Astrocyte (in vitro differentiated cells and primary cell): ENCODE measurements at regions not wholly inside any gene's neighbourhood (a gene's known extent, or its start where the extent isn't known, plus 50 kb on each side); places are given as distances from the start of the nearest gene placed in this dataset.

ENCODE experiments used
- DNase-seq: peaks from one replicate; pipeline ENCODE4 v3.0.0-alpha.2; 2010; ENCODE audit warnings: low read depth
- FAIRE-seq: peaks from 2 replicates; lab custom pipeline; 2011; peaks lifted over from hg19 to GRCh38; lab: Jason Lieb, UNC
- H2AFZ ChIP-seq: 2 replicates; pipeline ENCODE4 v1.6.0; 2012; ENCODE audit warnings: low read depth, low read length, inconsistent platforms
- H3K27ac ChIP-seq: 2 replicates; pipeline ENCODE4 v1.5.1; 2011; ENCODE audit warnings: low read depth, low read length, inconsistent platforms
- H3K27me3 ChIP-seq: 2 replicates; pipeline ENCODE4 v1.6.0; 2011; ENCODE audit warnings: low read length, inconsistent platforms; ENCODE audit not compliant: insufficient read depth
- H3K36me3 ChIP-seq: 2 replicates; pipeline ENCODE4 v1.5.1; 2011; ENCODE audit warnings: low read length, inconsistent platforms; ENCODE audit not compliant: insufficient read depth
- H3K4me1 ChIP-seq: 2 replicates; pipeline ENCODE4 v1.5.1; 2011; ENCODE audit warnings: low read length, inconsistent platforms; ENCODE audit not compliant: insufficient read depth
- H3K4me2 ChIP-seq: 2 replicates; pipeline ENCODE4 v1.6.0; 2012; ENCODE audit warnings: low read length, inconsistent platforms
- H3K4me3 ChIP-seq: 2 replicates; pipeline ENCODE4 v1.5.1; 2011; ENCODE audit warnings: low read depth, mild to moderate bottlenecking, low read length, inconsistent platforms; ENCODE audit not compliant: insufficient read depth
- H3K79me2 ChIP-seq: 2 replicates; pipeline ENCODE4 v1.6.0; 2012; ENCODE audit warnings: mild to moderate bottlenecking, low read length, inconsistent platforms; ENCODE audit not compliant: insufficient read depth
- H3K9ac ChIP-seq: 2 replicates; pipeline ENCODE4 v1.6.0; 2012; ENCODE audit warnings: mild to moderate bottlenecking, low read length, inconsistent platforms
- H3K9me3 ChIP-seq: 2 replicates; pipeline ENCODE4 v1.5.1; 2012; ENCODE audit warnings: low read depth, mild to moderate bottlenecking, low read length, inconsistent platforms; ENCODE audit not compliant: insufficient read depth
- H4K20me1 ChIP-seq: 2 replicates; pipeline ENCODE4 v1.6.0; 2012; ENCODE audit warnings: low read length, inconsistent platforms; ENCODE audit not compliant: insufficient read depth
- H3K27ac Mint-ChIP-seq: one replicate; pipeline ENCODE4 v1.8.0; 2021; ENCODE audit warnings: mild to moderate bottlenecking, mixed read lengths; ENCODE audit not compliant: unreplicated experiment
- H3K27me3 Mint-ChIP-seq: one replicate; pipeline ENCODE4 v1.8.0; 2021; ENCODE audit warnings: low read depth, mixed read lengths; ENCODE audit not compliant: unreplicated experiment
- H3K36me3 Mint-ChIP-seq: one replicate; pipeline ENCODE4 v1.8.0; 2021; ENCODE audit warnings: low read depth, mixed read lengths; ENCODE audit not compliant: unreplicated experiment
- H3K4me1 Mint-ChIP-seq: one replicate; pipeline ENCODE4 v1.8.0; 2021; ENCODE audit warnings: low read depth, mixed read lengths; ENCODE audit not compliant: unreplicated experiment
- H3K4me3 Mint-ChIP-seq: one replicate; pipeline ENCODE4 v1.8.0; 2021; ENCODE audit warnings: mild to moderate bottlenecking, moderate library complexity, mixed read lengths; ENCODE audit not compliant: unreplicated experiment
- H3K9me3 Mint-ChIP-seq: one replicate; pipeline ENCODE4 v1.8.0; 2021; ENCODE audit warnings: mild to moderate bottlenecking, mixed read lengths; ENCODE audit not compliant: unreplicated experiment
- CTCF ChIP-seq: IDR thresholded peaks from 2 replicates; pipeline ENCODE4 v1.5.1; 2011; ENCODE audit warnings: low read depth, mild to moderate bottlenecking, inconsistent platforms, low read length, moderate library complexity; ENCODE audit not compliant: insufficient read depth
- EZH2 ChIP-seq: IDR thresholded peaks from 2 replicates; pipeline ENCODE4 v1.6.1; 2012; ENCODE audit warnings: mild to moderate bottlenecking, low read length, inconsistent platforms; ENCODE audit not compliant: insufficient read depth

GRCh38 chr17:22272363-22273146 is 580.2 kb downstream of the KCNJ18 start:
- no peak overlapping the region for H3K4me3 Mint-ChIP-seq

DNA sequence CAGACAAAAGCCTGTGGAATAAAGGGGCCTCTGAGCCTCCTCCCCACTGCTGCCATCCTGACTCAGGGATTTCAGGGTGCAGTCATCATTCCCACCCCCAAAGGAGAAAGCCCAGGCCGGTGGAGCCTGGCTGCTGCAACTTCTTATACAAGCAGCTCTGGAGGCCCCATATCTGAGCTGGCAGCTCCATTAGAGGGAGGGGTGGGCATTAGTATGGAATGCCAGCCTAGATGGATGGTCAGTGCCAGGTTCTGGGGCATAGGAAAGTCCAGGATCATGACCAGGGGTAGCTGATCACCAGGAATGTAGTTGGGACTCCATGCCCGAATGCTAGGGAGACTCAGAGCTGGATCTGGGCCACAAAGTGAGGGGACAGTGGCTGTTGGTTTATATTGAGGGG is 581.0 kb downstream of the KCNJ18 start:
- Histone ChIP-seq H3K27me3 (no peaks in the 10 kb centered on the region), H3K4me3 (no peak overlapping the region), H3K36me3 (no peaks in the 10 kb centered on the region), H3K9me3 (no peaks in the 10 kb centered on the region), H3K27ac (no peak overlapping the region), H4K20me1 (no peaks in the 10 kb centered on the region), H2AFZ (no peak overlapping the region), H3K79me2 (no peaks in the 10 kb centered on the region), H3K4me2 (no peak overlapping the region), H3K9ac (no peak overlapping the region), H3K4me1 (no peaks in the 10 kb centered on the region)
- Mint-ChIP-seq H3K4me3 (no peak overlapping the region), H3K27ac (no peak overlapping the region), H3K27me3 (peaks cover 5% of the 10 kb centered on the region), H3K9me3 (peaks cover 9% of the 10 kb centered on the region), H3K4me1 (no peaks in the 10 kb centered on the region), H3K36me3 (no peaks in the 10 kb centered on the region)
- DNase-seq (no peak), FAIRE-seq (no peak)
- no peak for TF ChIP-seq EZH2
- no peak for TF ChIP-seq CTCF

More at GRCh38 chr17:22272363-22273146, 580.2 kb downstream of the KCNJ18 start:
- Mint-ChIP-seq H3K9me3 (peaks cover 9% of the 10 kb centered on the region), H3K4me1 (no peaks in the 10 kb centered on the region), H3K36me3 (no peaks in the 10 kb centered on the region), H3K27ac (no peak overlapping the region), H3K27me3 (peaks cover 5% of the 10 kb centered on the region)
- FAIRE-seq (no peak), DNase-seq (no peak)
- no peak overlapping the region for H3K4me2 ChIP-seq
- TF ChIP-seq CTCF, result no peak
- TF ChIP-seq EZH2, result no peak
- no peaks in the 10 kb centered on the region for H3K79me2 ChIP-seq
- no peak overlapping the region for H3K9ac ChIP-seq
- no peaks in the 10 kb centered on the region for H3K4me1 ChIP-seq
- H3K36me3 ChIP-seq, result no peaks in the 10 kb centered on the region
- H3K4me3 ChIP-seq, result no peak overlapping the region
- no peaks in the 10 kb centered on the region for H3K27me3 ChIP-seq
- no peaks in the 10 kb centered on the region for H4K20me1 ChIP-seq
- no peaks in the 10 kb centered on the region for H3K9me3 ChIP-seq
- H3K27ac ChIP-seq, result no peak overlapping the region
- H2AFZ ChIP-seq, result no peak overlapping the region

- Histone ChIP-seq H3K4me2 (no peak overlapping the region), H3K27ac (no peak overlapping the region), H3K36me3 (no peaks in the 10 kb centered on the region), H3K9ac (no peak overlapping the region), H3K9me3 (peaks cover 6% of the 10 kb centered on the region), H3K27me3 (no peaks in the 10 kb centered on the region), H3K4me1 (no peaks in the 10 kb centered on the region), H3K4me3 (no peak overlapping the region), H2AFZ (no peak overlapping the region), H3K79me2 (no peaks in the 10 kb centered on the region), H4K20me1 (no peaks in the 10 kb centered on the region)
- DNase-seq (no peak), FAIRE-seq (no peak)
- no peaks in the 10 kb centered on the region for H3K27me3 Mint-ChIP-seq
- no peaks in the 10 kb centered on the region for H3K4me1 Mint-ChIP-seq
- H3K27ac Mint-ChIP-seq, result no peak overlapping the region
- H3K36me3 Mint-ChIP-seq, result no peaks in the 10 kb centered on the region
- peaks cover 2% of the 10 kb centered on the region for H3K9me3 Mint-ChIP-seq
- TF ChIP-seq CTCF (no peak), EZH2 (no peak)
- no peak overlapping the region for H3K4me3 Mint-ChIP-seq
Observed at GRCh38 chr17:22277595-22277994, 585.3 kb downstream of the KCNJ18 start.
